WI38 (cell line): ENCODE measurements at regions not wholly inside any gene's neighbourhood (a gene's known extent, or its start where the extent isn't known, plus 50 kb on each side); places are given as distances from the start of the nearest gene placed in this dataset.

ENCODE experiments used
- H3K4me3 ChIP-seq: 2 replicates; pipeline ENCODE4 v1.5.1; 2011; ENCODE audit warnings: low read depth, mild to moderate bottlenecking, control low read depth, low read length
- TF ChIP-seq, protein P1 (sequence below): IDR thresholded peaks from 2 replicates; pipeline ENCODE4 v1.5.1; 2012; ENCODE audit warnings: low read depth, mild to moderate bottlenecking, control low read depth, low read length

GRCh38 chr11:119783466-119784400, 54.7 kb upstream of the NECTIN1 start:
- TF ChIP-seq, protein P1, sequence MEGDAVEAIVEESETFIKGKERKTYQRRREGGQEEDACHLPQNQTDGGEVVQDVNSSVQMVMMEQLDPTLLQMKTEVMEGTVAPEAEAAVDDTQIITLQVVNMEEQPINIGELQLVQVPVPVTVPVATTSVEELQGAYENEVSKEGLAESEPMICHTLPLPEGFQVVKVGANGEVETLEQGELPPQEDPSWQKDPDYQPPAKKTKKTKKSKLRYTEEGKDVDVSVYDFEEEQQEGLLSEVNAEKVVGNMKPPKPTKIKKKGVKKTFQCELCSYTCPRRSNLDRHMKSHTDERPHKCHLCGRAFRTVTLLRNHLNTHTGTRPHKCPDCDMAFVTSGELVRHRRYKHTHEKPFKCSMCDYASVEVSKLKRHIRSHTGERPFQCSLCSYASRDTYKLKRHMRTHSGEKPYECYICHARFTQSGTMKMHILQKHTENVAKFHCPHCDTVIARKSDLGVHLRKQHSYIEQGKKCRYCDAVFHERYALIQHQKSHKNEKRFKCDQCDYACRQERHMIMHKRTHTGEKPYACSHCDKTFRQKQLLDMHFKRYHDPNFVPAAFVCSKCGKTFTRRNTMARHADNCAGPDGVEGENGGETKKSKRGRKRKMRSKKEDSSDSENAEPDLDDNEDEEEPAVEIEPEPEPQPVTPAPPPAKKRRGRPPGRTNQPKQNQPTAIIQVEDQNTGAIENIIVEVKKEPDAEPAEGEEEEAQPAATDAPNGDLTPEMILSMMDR: no peak
- no peak overlapping the region for H3K4me3 ChIP-seq

- no peak overlapping the region for H3K4me3 ChIP-seq
- TF ChIP-seq, protein P1: no peak
Observed at GRCh38 chr11:119782739-119783072, 53.7 kb upstream of the NECTIN1 start.

- H3K4me3 ChIP-seq: no peak overlapping the region
- TF ChIP-seq, protein P1: no peak
Observed at GRCh38 chr11:119782006-119782738, 53.2 kb upstream of the NECTIN1 start.

DNA sequence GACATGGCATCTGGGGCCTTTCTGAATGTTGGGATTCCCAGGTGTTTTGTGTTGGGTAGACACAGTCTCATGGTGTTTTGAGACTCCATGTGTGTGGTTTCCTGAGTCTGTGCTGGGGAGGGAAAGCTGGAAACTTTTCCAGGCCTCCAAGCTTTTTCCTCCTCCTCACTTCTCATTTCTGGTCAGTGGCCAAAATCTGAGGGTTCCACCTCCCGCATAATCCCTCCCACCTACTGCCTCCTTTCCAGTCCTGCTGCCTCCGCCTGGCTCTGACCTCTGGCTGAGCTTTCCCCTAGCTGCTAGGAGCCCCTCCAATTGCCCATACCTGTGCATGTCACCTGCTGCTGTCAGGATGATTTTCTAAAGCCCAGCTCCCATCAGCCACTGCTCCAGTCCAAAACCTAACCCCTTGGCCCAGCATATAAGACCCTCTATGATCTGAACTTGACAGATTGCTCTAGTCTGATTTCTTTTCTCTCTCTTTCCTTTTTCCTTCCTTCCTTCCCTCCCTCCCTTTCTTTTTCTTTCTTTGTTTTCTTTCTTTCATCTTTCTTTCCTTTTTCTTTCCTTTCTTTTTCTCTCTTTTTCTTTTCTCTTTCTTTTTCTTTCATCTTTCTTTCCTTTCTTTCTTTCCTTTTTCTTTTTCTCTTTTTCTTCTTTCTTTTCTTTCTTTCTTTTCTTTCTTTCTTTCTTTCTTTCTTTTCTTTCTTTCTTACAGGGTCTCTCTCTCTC, 51.4 kb upstream of the NECTIN1 start:
- H3K4me3 ChIP-seq: no peak overlapping the region
- TF ChIP-seq, protein P1: no peak

DNA sequence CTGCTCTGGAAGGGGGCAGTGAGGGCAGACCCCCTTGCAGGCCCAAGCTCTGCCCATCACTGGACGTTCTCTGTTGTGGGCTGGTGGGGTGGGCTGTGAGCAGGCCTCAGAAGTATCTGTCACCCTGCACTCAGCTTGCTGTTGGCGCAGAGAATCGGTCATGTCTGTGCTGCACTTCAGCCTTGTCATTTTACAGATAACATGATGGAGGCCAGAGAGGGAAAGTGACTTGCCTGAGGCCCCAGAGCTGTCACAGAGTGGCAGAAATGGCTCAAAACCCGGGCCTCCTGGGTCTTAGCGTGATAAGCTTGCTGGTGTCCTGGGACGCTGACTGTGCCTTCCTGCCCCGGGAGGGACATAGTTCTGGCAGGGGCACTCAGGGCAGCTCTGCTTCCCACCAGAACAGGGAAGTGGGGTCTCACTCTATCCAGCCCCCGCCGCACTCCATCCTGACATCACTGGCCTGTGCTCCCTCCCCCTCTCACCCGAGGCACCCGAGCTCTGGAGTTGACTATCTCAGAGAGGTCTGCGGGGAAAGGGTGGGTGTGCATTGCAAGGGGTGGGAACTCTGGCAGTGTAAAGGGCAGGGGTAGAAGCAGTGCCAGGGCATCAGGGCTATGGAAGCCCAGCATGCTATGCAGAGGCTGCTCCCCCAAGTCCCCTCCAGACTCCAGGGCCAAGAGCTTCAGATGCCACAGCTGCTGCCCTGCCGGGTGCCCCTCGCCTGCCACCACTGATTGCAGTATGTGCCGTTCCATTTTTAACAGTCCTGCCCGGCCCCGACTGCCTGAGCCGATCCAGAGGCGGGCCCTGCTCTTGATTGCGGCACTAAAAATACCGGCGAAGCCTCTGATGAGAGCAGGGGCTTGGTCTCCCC, 50.4 kb upstream of the NECTIN1 start:
- TF ChIP-seq, protein P1: no peak
- no peak overlapping the region for H3K4me3 ChIP-seq
